ENCODE measurements at regions not wholly inside any gene's neighbourhood (a gene's known extent, or its start where the extent isn't known, plus 50 kb on each side); places are given as distances from the start of the nearest gene placed in this dataset.

DNA sequence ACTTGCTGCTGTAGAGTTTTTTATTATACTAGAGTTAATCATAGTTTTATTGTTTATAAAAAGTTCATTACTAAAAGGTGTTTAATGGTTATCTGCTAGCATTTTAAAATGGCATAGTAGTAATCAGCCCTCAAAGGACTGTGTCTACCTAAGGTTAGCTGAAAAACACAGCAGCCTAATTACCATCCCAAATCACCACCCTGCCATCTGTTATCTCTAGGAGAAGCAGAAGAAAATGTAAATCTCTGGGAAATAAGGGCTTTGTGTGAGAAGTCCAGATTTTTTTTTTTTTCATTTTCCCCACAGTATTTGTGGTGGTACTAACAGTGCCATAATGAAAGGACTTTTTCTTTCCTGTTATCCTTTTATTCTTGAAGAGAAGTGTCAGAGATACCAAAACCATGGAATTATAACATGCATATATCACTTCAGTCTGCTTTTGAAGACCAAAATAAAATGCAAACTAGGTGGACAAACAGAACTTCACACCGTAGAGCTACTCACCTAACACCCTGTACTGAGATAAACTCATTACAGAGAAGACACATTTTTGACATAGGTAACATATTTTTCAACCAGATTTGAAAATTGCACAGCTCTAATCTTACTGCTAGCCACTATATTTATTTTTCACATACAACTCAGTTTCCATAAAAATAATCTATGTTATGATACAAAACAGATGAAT, 876.2 kb downstream of the C12orf50 start:
- no TSS peak for BruUV-seq (replicated peaks)
- intact Hi-C loops (cut with micrococcal nuclease), result no loop called here

More for the DNA sequence above, 876.2 kb downstream of the C12orf50 start:
- Histone ChIP-seq H3K9me3 (replicated peaks; ENCODE audit: control insufficient read depth, insufficient read depth, low read length) (no peaks in the 10 kb centered on the region), H3K9me1 (replicated peaks; ENCODE audit: control insufficient read depth, extremely low read depth, insufficient read depth, low read length) (no peaks in the 10 kb centered on the region), H3K9ac (replicated peaks; ENCODE audit: extremely low read depth, insufficient read depth, low read length) (no peak overlapping the region), H3K4me3 (replicated peaks in 1 of 3; ENCODE audit: insufficient read depth in 1 of 3, low read depth in 1 of 3, low read length in 3 of 3) (no peak overlapping the region), H3K79me2 (ENCODE audit: control insufficient read depth, insufficient read depth, low read length) (no peaks in the 10 kb centered on the region), H2AFZ (ENCODE audit: low read depth, low read length) (no peak overlapping the region), H3K4me2 (ENCODE audit: insufficient read depth, low read length) (no peak overlapping the region), H4K20me1 (replicated peaks; ENCODE audit: control insufficient read depth, extremely low read depth, insufficient read depth, low read length) (no peaks in the 10 kb centered on the region), H3K36me3 (ENCODE audit: control insufficient read depth in 2 of 2, extremely low read depth in 1 of 2, insufficient read depth in 2 of 2, low read length in 2 of 2) (no peaks in the 10 kb centered on the region), H3K4me1 (ENCODE audit: control insufficient read depth, extremely low read depth, insufficient read depth, low read length) (no peaks in the 10 kb centered on the region), H3K27me3 (ENCODE audit: control insufficient read depth in 2 of 2, insufficient read depth in 2 of 2, low read length in 2 of 2) (no peaks in the 10 kb centered on the region), H3K27ac (ENCODE audit: insufficient read depth, low read depth, low read length) (no peak overlapping the region)
- DNase-seq (ENCODE audit: low read depth, low spot score) (no peak), FAIRE-seq (no peak)
- dilution Hi-C loops (cut with MboI; ENCODE audit: extremely low pct_ligation_motif_present, low sequenced_read_pairs), result no loop called here
- TF ChIP-seq FOS (IDR thresholded peaks at IDR 0.05; ENCODE audit: borderline replicate concordance, insufficient read depth, low read length) (no peak), MYC (IDR thresholded peaks at IDR 0.05; ENCODE audit: low read depth, low read length) (no peak), POLR2AphosphoS5 (IDR thresholded peaks at IDR 0.05; ENCODE audit: insufficient read depth, low read depth, low read length) (no peak), POLR2A (IDR thresholded peaks at IDR 0.05; ENCODE audit: low read depth, low read length) (no peak), GATA2 (IDR thresholded peaks at IDR 0.05; ENCODE audit: insufficient read depth, insufficient read length, low read depth, low read length) (no peak), EZH2 (IDR thresholded peaks at IDR 0.05; ENCODE audit: borderline replicate concordance, low read depth, low read length, severe bottlenecking) (no peak), JUN (IDR thresholded peaks at IDR 0.05; ENCODE audit: borderline replicate concordance, insufficient read depth, insufficient read length, low read depth) (no peak)
- TF ChIP-seq, protein P1, sequence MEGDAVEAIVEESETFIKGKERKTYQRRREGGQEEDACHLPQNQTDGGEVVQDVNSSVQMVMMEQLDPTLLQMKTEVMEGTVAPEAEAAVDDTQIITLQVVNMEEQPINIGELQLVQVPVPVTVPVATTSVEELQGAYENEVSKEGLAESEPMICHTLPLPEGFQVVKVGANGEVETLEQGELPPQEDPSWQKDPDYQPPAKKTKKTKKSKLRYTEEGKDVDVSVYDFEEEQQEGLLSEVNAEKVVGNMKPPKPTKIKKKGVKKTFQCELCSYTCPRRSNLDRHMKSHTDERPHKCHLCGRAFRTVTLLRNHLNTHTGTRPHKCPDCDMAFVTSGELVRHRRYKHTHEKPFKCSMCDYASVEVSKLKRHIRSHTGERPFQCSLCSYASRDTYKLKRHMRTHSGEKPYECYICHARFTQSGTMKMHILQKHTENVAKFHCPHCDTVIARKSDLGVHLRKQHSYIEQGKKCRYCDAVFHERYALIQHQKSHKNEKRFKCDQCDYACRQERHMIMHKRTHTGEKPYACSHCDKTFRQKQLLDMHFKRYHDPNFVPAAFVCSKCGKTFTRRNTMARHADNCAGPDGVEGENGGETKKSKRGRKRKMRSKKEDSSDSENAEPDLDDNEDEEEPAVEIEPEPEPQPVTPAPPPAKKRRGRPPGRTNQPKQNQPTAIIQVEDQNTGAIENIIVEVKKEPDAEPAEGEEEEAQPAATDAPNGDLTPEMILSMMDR (IDR thresholded peaks at IDR 0.05; ENCODE audit: extremely low read depth in 1 of 2, insufficient read depth in 1 of 2, low read depth in 1 of 2, low read length in 2 of 2), result no peak
- TF ChIP-seq, protein P2, sequence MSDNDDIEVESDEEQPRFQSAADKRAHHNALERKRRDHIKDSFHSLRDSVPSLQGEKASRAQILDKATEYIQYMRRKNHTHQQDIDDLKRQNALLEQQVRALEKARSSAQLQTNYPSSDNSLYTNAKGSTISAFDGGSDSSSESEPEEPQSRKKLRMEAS (IDR thresholded peaks at IDR 0.05; ENCODE audit: insufficient read depth, insufficient read length), result no peak
- ChIA-PET POLR2A (no interaction called here), CTCF (no interaction called here)

All from endothelial cell of umbilical vein (primary cell).